Gastroesophageal sphincter (tissue), 4 donors: ENCODE measurements at regions not wholly inside any gene's neighbourhood (a gene's known extent, or its start where the extent isn't known, plus 50 kb on each side); places are given as distances from the start of the nearest gene placed in this dataset.
A peak's percentile ranks its signal among the peaks of the same experiment; 100 is the strongest.

Experiments used
- ATAC-seq: fragments of 150-250 bp; one replicate; pipeline ENCODE4 v1.9.1; 2016; ENCODE audit warnings: mild to moderate bottlenecking, moderate library complexity
- H3K27ac ChIP-seq, 4 donors: fragments of 200-600 bp; sonication (generic) in 3 of 4; 1 replicate in 3 of 4; 2 replicates in 1 of 4; pipeline ENCODE4 v1.5.1; 2016 to 2019
- H3K27me3 ChIP-seq: fragments of 200-600 bp; sonication (generic); one replicate; pipeline ENCODE4 v1.5.1; 2019
- H3K36me3 ChIP-seq, 2 donors: fragments of 200-600 bp; sonication (generic); one replicate each; pipeline ENCODE4 v1.5.1; 2019; ENCODE audit warnings: control low read depth in 1 of 2
- H3K4me1 ChIP-seq, 3 donors: fragments of 200-600 bp; sonication (generic); 1 replicate in 2 of 3; 2 replicates in 1 of 3; pipeline ENCODE4 v1.5.1; 2016 to 2019; ENCODE audit warnings: control low read depth in 2 of 3
- H3K4me3 ChIP-seq, 2 donors: fragments of 200-600 bp; sonication (generic); one replicate each; pipeline ENCODE4 v1.5.1; 2019; ENCODE audit warnings: mild to moderate bottlenecking in 1 of 2, moderate library complexity in 1 of 2
- H3K9me3 ChIP-seq, 3 donors: fragments of 200-600 bp; sonication (generic); one replicate each; pipeline ENCODE4 v1.5.1; 2017 to 2019; ENCODE audit warnings: control low read depth in 2 of 3
- EP300 ChIP-seq: sonication (generic); formaldehyde crosslinking; IDR thresholded peaks from one replicate; pipeline ENCODE4 v1.6.1; 2017; ENCODE audit warnings: antibody characterized with exemption, mild to moderate bottlenecking
- POLR2A ChIP-seq, 2 donors: fragments of 450-650 bp; IDR thresholded peaks; one replicate each; pipeline ENCODE4 v1.6.1; 2017; ENCODE audit warnings: antibody characterized with exemption in 2 of 2, mild to moderate bottlenecking in 2 of 2, moderate library complexity in 1 of 2
- POLR2AphosphoS5 ChIP-seq: sonication (generic); formaldehyde crosslinking; IDR thresholded peaks from one replicate; pipeline ENCODE4 v1.6.1; 2017; ENCODE audit warnings: antibody characterized with exemption
- WGBS, 2 donors: methylation state at CpG; one replicate each; pipeline ENCODE4 v1.1.5; 2018; ENCODE audit warnings: low coverage in 1 of 2; 5-methylcytosine and 5-hydroxymethylcytosine counted together
- TF ChIP-seq, protein P1 (sequence below), 4 experiments: fragments of 200-600 bp in 2 of 4; fragments of 450-650 bp in 2 of 4; sonication (generic) in 1 of 4; IDR thresholded peaks; one replicate each; pipeline ENCODE4 v1.5.1; 2017 to 2019; ENCODE audit warnings: antibody characterized with exemption in 4 of 4, mild to moderate bottlenecking in 2 of 4, moderate library complexity in 2 of 4

DNA sequence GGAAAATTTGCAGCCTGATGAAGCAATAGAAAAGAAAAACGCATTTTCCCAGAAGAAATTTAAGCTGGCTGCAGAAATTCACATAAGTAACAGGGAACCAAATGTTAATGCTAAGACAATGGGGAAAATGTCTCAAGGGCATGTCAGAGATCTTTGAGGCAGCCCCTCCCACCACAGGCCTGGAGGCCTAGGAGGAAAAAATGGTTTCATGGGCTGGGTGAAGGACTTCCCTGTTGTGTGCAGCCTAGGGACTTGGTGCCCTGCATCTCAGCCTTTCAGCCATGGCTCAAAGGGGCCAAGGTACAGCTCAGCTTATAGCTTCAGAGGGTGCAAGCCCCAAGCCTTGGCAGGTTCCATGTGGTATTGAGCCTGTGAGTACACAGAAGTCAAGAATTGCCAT lies 476.1 kb upstream of the DPP6 start:
- no peaks in the 10 kb centered on the region for H3K27me3 ChIP-seq
- H3K9me3 ChIP-seq = no peaks in the 10 kb centered on the region
- no peak for TF ChIP-seq EP300
- TF ChIP-seq POLR2A (IDR thresholded peaks at IDR 0.05) = no peak
- TF ChIP-seq, protein P1, sequence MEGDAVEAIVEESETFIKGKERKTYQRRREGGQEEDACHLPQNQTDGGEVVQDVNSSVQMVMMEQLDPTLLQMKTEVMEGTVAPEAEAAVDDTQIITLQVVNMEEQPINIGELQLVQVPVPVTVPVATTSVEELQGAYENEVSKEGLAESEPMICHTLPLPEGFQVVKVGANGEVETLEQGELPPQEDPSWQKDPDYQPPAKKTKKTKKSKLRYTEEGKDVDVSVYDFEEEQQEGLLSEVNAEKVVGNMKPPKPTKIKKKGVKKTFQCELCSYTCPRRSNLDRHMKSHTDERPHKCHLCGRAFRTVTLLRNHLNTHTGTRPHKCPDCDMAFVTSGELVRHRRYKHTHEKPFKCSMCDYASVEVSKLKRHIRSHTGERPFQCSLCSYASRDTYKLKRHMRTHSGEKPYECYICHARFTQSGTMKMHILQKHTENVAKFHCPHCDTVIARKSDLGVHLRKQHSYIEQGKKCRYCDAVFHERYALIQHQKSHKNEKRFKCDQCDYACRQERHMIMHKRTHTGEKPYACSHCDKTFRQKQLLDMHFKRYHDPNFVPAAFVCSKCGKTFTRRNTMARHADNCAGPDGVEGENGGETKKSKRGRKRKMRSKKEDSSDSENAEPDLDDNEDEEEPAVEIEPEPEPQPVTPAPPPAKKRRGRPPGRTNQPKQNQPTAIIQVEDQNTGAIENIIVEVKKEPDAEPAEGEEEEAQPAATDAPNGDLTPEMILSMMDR (IDR thresholded peaks at IDR 0.05) = no peak
- TF ChIP-seq POLR2AphosphoS5 = no peak
- H3K36me3 ChIP-seq = no peaks in the 10 kb centered on the region
- no peak overlapping the region for H3K4me3 ChIP-seq
- ATAC-seq = no peak
- 92 to 100% methylated on average over 1 of the region's 1 CpG for WGBS, 2 donors
- H3K4me1 ChIP-seq = no peaks in the 10 kb centered on the region
- H3K27ac ChIP-seq = no peak overlapping the region

DNA sequence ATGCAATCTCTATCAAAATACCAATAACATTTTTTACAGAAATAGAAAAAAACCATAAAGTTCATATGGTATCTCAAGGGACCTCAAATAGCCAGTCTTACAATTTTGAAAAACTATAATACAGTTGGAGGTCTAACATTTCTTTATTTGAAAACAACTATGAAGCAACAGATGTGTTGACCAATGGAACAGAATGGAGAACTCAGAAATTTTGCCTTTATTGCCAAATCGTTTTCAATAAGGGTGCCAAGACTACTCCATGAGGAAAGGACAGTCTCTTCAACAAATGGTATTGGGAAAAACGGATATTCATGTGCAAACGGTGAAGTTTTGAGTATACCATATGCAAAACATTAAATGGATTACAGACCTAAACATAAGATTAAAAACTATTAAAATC lies 470.8 kb upstream of the DPP6 start:
- WGBS, 2 donors = 44 to 83% methylated on average over 3 of the region's 3 CpGs
- Histone ChIP-seq H3K27me3 (no peaks in the 10 kb centered on the region), H3K4me1 (no peaks in the 10 kb centered on the region), H3K9me3 (no peaks in the 10 kb centered on the region), H3K27ac (no peak overlapping the region), H3K36me3 (no peaks in the 10 kb centered on the region), H3K4me3 (no peak overlapping the region)
- no peak for TF ChIP-seq POLR2AphosphoS5
- TF ChIP-seq EP300 = no peak
- TF ChIP-seq POLR2A (IDR thresholded peaks at IDR 0.05) = no peak
- TF ChIP-seq, protein P1 (IDR thresholded peaks at IDR 0.05) = no peak
- peak; percentile 53 for ATAC-seq

DNA sequence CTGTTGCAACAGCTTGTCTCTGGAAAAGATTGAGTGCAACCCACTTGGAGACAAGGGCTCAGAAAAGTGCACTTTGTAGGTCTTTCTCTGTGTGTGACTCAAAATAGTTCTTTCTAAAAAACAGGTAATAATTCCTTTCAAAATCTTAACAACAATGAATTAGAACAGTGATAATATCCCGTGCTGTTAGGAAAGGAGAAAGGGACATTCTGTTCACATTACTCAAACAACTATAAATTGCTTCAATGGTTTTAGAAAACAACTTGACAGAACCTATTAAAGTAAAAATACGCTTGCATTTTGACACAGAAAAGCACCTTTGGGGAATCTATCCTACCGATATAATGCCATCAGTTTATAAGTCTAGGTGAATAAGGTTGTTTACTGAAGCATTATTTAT lies 468.1 kb upstream of the DPP6 start:
- no peak for ATAC-seq
- TF ChIP-seq POLR2AphosphoS5 = no peak
- TF ChIP-seq POLR2A (IDR thresholded peaks at IDR 0.05) = no peak
- no peak for TF ChIP-seq EP300
- Histone ChIP-seq H3K4me3 (no peak overlapping the region), H3K27ac (no peak overlapping the region), H3K4me1 (no peaks in the 10 kb centered on the region), H3K27me3 (no peaks in the 10 kb centered on the region), H3K36me3 (no peaks in the 10 kb centered on the region), H3K9me3 (no peaks in the 10 kb centered on the region)
- WGBS, 2 donors = 73 to 89% methylated on average over 3 of the region's 3 CpGs

DNA sequence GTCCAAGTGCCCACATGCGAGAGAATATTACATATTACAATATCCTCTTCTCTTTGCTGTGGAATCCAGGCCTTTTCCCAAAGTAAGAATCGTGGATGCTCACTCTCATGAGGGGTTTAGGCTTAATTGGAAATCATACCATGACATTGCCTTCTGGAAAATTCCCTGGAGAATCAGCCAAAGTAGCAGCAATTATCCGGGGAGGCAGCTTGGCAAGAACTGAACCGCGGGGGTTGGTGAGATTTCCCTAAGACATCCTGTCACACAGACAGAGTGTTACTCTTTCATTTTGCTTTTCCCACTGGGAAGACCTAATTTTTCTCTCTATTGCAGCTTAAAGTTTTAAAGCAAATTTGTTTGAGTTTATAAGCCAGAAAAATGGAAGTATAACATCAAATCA lies 463.6 kb upstream of the DPP6 start:
- no peak overlapping the region for H3K4me3 ChIP-seq
- 37 to 100% methylated on average over 2 to 5 of the region's 5 CpGs for WGBS, 2 donors
- H3K9me3 ChIP-seq = no peaks in the 10 kb centered on the region
- no peaks in the 10 kb centered on the region for H3K27me3 ChIP-seq
- no peak for ATAC-seq
- H3K27ac ChIP-seq = no peak overlapping the region
- H3K4me1 ChIP-seq = no peaks in the 10 kb centered on the region
- no peak for TF ChIP-seq EP300
- TF ChIP-seq POLR2AphosphoS5 = no peak
- no peak for TF ChIP-seq POLR2A (IDR thresholded peaks at IDR 0.05)
- TF ChIP-seq, protein P1 (IDR thresholded peaks at IDR 0.05) = no peak
- no peaks in the 10 kb centered on the region for H3K36me3 ChIP-seq

DNA sequence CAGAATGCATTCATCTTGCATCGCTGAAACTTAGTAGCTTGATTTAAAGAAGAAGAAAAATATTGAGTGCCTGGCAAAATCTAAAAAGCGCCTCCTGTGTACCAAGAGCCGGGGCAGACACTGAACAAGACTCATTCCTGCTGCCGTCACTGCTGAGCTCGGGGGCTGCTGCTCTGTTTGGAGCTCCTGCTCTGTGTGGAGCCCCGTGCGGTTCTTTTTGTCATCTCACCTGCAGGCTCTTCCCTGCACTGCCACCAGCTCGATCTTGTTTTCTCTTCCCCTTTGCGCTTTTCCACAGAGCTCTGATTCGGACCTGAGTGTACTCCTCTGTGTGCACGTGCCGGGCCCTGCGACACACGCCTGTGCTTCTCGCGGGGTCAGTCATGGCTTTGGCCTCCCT lies 462.1 kb upstream of the DPP6 start:
- WGBS, 2 donors = 85 to 87% methylated on average over 11 to 13 of the region's 16 CpGs
- no peak overlapping the region for H3K27ac ChIP-seq
- H3K36me3 ChIP-seq = no peaks in the 10 kb centered on the region
- ATAC-seq = no peak
- no peaks in the 10 kb centered on the region for H3K4me1 ChIP-seq
- TF ChIP-seq POLR2A (IDR thresholded peaks at IDR 0.05) = no peak
- TF ChIP-seq EP300 = no peak
- TF ChIP-seq, protein P1 (IDR thresholded peaks at IDR 0.05) = no peak
- no peak for TF ChIP-seq POLR2AphosphoS5
- no peak overlapping the region for H3K4me3 ChIP-seq
- H3K9me3 ChIP-seq = no peaks in the 10 kb centered on the region
- H3K27me3 ChIP-seq = no peaks in the 10 kb centered on the region
